Stimulated activated CD4-positive, alpha-beta T cell treated with anti-CD3 and anti-CD28 coated beads, TNF-alpha, amount 100 ng/mL, for 24 hours (primary cell): ENCODE measurements at regions not wholly inside any gene's neighbourhood (a gene's known extent, or its start where the extent isn't known, plus 50 kb on each side); places are given as distances from the start of the nearest gene placed in this dataset.

Experiments used
- DNase-seq, 3 experiments: peaks; one replicate each; pipeline ENCODE4 v3.0.0-alpha.2; 2020; ENCODE audit warnings: low read depth in 3 of 3

GRCh38 chr2:239500574-239501550 lies 100.0 kb upstream of the HDAC4 start:
- no peak for DNase-seq

GRCh38 chr2:239499726-239500573 lies 99.1 kb upstream of the HDAC4 start:
- no peak for DNase-seq

DNA sequence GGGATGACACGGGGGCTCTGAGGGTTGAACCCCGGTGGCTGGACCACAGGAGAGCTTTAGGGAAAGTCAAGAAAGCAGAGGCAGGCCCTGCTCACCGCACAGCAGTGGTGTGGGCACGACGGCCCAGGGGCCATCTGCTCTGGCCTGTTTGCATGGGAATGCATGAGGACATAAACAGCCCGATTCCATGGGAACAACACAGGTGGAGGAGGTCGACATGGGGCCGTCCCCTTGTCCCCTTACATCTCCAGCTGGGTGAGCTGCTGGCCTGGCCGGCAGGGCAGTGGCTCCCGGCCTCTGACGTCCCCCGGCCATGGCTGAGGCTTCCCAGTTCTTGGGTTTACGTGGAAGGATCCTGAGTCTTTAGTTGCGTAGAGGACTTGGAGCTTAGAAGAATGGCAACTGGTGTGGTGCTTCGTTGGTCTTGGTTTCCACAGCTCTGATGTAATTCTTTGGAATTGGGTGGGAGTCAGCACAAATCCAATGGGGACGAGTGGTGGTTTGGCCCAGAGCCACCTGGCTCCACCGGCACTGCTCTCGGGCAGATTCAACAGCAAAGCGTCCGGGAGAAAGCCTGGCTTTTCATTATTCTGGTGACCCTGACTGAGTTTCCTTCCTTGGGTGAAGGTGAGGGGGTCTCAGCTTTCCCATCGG lies 98.3 kb upstream of the HDAC4 start:
- DNase-seq, result no peak

- no peak for DNase-seq
Observed at GRCh38 chr2:239498576-239498975, 97.8 kb upstream of the HDAC4 start.

DNA sequence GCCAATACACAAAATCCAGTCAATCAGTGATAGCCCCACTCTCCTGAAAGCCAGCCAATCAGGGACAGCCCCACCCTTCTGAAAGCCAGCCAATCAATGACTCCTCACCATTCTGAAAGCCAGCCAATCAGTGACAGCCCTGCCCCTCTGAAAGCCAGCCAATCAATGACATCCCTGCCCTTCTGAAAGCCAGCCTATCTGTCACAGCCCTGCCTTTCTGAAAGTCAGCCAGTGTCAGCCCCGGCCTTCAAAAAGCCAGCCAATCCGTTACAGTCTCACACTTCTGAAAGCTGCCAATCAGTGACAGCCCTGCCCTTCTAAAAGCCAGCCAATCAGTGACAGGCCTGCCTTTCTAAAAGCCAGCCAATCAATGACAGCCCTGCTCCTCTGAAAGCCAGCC lies 95.9 kb upstream of the HDAC4 start:
- DNase-seq, result peak in 1 of 3 experiments; percentile 3

- DNase-seq, result no peak
Observed at GRCh38 chr2:239495791-239496233, 95.0 kb upstream of the HDAC4 start.

- no peak for DNase-seq
Observed at GRCh38 chr2:239495175-239495574, 94.4 kb upstream of the HDAC4 start.

- DNase-seq, result no peak
Observed at GRCh38 chr2:239494578-239494977, 93.8 kb upstream of the HDAC4 start.

- no peak for DNase-seq
Observed at GRCh38 chr2:239489481-239489880, 88.7 kb upstream of the HDAC4 start.

GRCh38 chr2:239488125-239488524 lies 87.3 kb upstream of the HDAC4 start:
- DNase-seq, result no peak

DNA sequence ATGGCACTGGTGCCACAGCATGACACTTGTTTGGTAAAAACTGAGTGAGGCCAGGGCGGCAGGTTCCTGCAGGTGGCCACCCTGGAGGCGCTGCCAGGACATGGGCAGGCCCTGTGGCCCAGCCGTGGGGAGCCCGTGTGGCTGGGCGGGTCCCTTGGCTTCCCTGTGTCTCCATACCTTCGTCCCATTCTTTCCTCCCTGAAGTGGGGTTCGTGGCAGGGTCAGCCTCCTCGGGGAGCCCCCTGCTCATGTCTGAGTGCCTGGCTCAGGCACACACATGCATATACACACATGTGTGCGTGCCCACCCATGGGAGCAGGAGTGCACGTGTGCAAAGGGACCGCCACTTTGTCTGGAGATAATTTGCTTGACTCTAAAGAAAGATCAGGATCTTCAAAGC lies 86.5 kb upstream of the HDAC4 start:
- DNase-seq, result no peak

- no peak for DNase-seq
Observed at GRCh38 chr2:239485622-239486021, 84.8 kb upstream of the HDAC4 start.

DNA sequence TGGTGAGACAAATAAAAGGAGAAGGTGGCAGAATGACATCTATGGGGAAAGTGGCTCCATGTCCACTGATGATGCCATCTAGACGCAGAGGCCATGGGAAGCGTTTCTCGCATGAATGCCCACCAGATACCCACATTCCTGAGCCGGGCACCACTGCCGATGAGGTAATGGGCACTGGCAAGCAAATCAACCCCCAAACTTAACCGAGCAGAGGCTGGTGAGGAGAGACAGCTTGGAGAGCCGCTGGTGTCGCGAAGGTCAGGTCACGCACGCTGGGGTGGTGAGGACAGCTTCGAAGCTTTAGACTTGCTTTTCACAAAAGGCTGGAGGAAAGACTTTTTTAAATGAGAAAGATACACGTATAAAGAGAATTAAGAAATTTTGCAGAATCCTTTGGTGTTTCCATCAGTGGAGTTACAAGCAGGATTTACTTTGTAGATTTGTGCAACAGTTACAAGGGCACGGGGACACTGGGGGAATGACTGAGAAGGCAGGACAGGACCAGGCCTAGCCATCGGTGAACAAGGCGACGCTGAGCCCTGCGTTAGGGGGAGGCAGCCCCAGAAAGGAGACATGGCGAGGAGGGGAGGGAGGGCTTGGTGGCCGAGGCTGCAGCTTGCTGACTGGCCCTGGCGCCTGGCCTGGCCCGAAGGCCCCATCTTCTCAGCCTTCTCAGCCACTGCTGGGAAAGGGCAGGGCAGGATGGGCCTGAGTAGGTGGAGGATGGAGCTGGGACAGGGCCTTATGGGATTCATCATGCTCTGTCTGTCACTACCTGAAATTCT lies 83.9 kb upstream of the HDAC4 start:
- DNase-seq, result no peak

GRCh38 chr2:239482778-239483712 lies 82.2 kb upstream of the HDAC4 start:
- no peak for DNase-seq

- DNase-seq, result no peak
Observed at GRCh38 chr2:239479471-239479870, 78.7 kb upstream of the HDAC4 start.

DNA sequence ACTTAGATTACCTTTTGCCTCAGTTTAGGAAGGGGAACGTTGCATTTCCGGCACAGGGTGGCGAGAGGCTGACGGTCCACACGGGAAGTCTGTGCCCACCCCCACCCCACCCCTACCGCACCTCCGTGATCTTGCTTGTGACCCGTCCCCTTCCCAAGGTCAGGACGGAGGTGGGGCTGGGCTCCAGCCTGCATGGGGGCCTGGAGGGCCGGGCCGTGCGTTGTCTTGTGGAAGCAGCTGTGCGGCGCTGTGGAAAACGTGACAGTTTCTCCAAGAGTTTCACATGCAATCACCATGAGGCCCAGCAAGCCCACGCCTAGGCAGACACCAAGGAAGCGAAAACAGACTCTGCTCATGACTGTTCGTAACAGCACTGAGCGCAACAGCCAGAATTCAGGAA lies 76.8 kb upstream of the HDAC4 start:
- no peak for DNase-seq

GRCh38 chr2:239476757-239477585 lies 76.2 kb upstream of the HDAC4 start:
- no peak for DNase-seq

GRCh38 chr2:239476029-239476756 lies 75.4 kb upstream of the HDAC4 start:
- no peak for DNase-seq
